ENCODE measurements at regions not wholly inside any gene's neighbourhood (a gene's known extent, or its start where the extent isn't known, plus 50 kb on each side); places are given as distances from the start of the nearest gene placed in this dataset.

GRCh38 chr10:33863352-33863751 lies 528.9 kb upstream of the NRP1 start:
- Histone ChIP-seq H3K27me3 (ENCODE audit: insufficient read depth, low read length, poor library complexity, severe bottlenecking) (peaks cover 96% of the 10 kb centered on the region), H3K9ac (ENCODE audit: low read depth, low read length, poor library complexity, severe bottlenecking) (no peak overlapping the region)
- TF ChIP-seq EZH2phosphoT487 (IDR thresholded peaks at IDR 0.05; ENCODE audit: borderline replicate concordance) (no peak), CTCF (conservative IDR thresholded peaks at IDR 0.05; ENCODE audit: low read length) (no peak)

GRCh38 chr10:33862536-33863105 lies 528.2 kb upstream of the NRP1 start:
- Histone ChIP-seq H2AFZ (ENCODE audit: low read length) (no peak overlapping the region), H3K9ac (ENCODE audit: low read depth, low read length, poor library complexity, severe bottlenecking) (no peak overlapping the region), H3K9me3 (ENCODE audit: insufficient read depth, low read depth, low read length) (no peaks in the 10 kb centered on the region), H3K9me2 (replicated peaks; ENCODE audit: low read depth, low read length) (no peaks in the 10 kb centered on the region), H3K4me3 (ENCODE audit: low read length, poor library complexity, severe bottlenecking) (no peak overlapping the region), H3K79me2 (ENCODE audit: insufficient read depth, low read length) (no peaks in the 10 kb centered on the region), H3K27me3 (ENCODE audit: insufficient read depth, low read length, poor library complexity, severe bottlenecking) (peaks cover 93% of the 10 kb centered on the region), H3K4me1 (ENCODE audit: insufficient read depth, low read length, poor library complexity, severe bottlenecking) (no peaks in the 10 kb centered on the region), H3K36me3 (ENCODE audit: insufficient read depth, low read length) (no peaks in the 10 kb centered on the region), H4K20me1 (ENCODE audit: insufficient read depth, low read length, poor library complexity, severe bottlenecking) (no peaks in the 10 kb centered on the region), H3F3A (ENCODE audit: low read depth) (no peaks in the 10 kb centered on the region), H3K4me2 (ENCODE audit: low read depth, low read length, poor library complexity, severe bottlenecking) (no peak overlapping the region)
- TF ChIP-seq CTCF (conservative IDR thresholded peaks at IDR 0.05; ENCODE audit: low read length) (no peak), EZH2phosphoT487 (IDR thresholded peaks at IDR 0.05; ENCODE audit: borderline replicate concordance) (no peak)

More at GRCh38 chr10:33863352-33863751, 528.9 kb upstream of the NRP1 start:
- Histone ChIP-seq H4K20me1 (ENCODE audit: insufficient read depth, low read length, poor library complexity, severe bottlenecking) (no peaks in the 10 kb centered on the region), H3K36me3 (ENCODE audit: insufficient read depth, low read length) (no peaks in the 10 kb centered on the region), H3K4me3 (ENCODE audit: low read length, poor library complexity, severe bottlenecking) (no peak overlapping the region), H3F3A (ENCODE audit: low read depth) (no peaks in the 10 kb centered on the region), H3K4me1 (ENCODE audit: insufficient read depth, low read length, poor library complexity, severe bottlenecking) (no peaks in the 10 kb centered on the region), H3K4me2 (ENCODE audit: low read depth, low read length, poor library complexity, severe bottlenecking) (no peak overlapping the region), H3K9me2 (replicated peaks; ENCODE audit: low read depth, low read length) (no peaks in the 10 kb centered on the region), H2AFZ (ENCODE audit: low read length) (no peak overlapping the region), H3K79me2 (ENCODE audit: insufficient read depth, low read length) (no peaks in the 10 kb centered on the region), H3K9me3 (ENCODE audit: insufficient read depth, low read depth, low read length) (no peaks in the 10 kb centered on the region)

GRCh38 chr10:33861833-33862232 lies 527.4 kb upstream of the NRP1 start:
- Histone ChIP-seq H3K79me2 (ENCODE audit: insufficient read depth, low read length) (no peaks in the 10 kb centered on the region), H3K27me3 (ENCODE audit: insufficient read depth, low read length, poor library complexity, severe bottlenecking) (peaks cover 85% of the 10 kb centered on the region), H2AFZ (ENCODE audit: low read length) (no peak overlapping the region), H4K20me1 (ENCODE audit: insufficient read depth, low read length, poor library complexity, severe bottlenecking) (no peaks in the 10 kb centered on the region), H3K9me3 (ENCODE audit: insufficient read depth, low read depth, low read length) (no peaks in the 10 kb centered on the region), H3K36me3 (ENCODE audit: insufficient read depth, low read length) (no peaks in the 10 kb centered on the region), H3K4me3 (ENCODE audit: low read length, poor library complexity, severe bottlenecking) (no peak overlapping the region), H3K9me2 (replicated peaks; ENCODE audit: low read depth, low read length) (no peaks in the 10 kb centered on the region), H3K4me2 (ENCODE audit: low read depth, low read length, poor library complexity, severe bottlenecking) (no peak overlapping the region), H3K9ac (ENCODE audit: low read depth, low read length, poor library complexity, severe bottlenecking) (no peak overlapping the region), H3F3A (ENCODE audit: low read depth) (no peaks in the 10 kb centered on the region), H3K4me1 (ENCODE audit: insufficient read depth, low read length, poor library complexity, severe bottlenecking) (no peaks in the 10 kb centered on the region)
- no peak for TF ChIP-seq EZH2phosphoT487 (IDR thresholded peaks at IDR 0.05; ENCODE audit: borderline replicate concordance)
- TF ChIP-seq CTCF (conservative IDR thresholded peaks at IDR 0.05; ENCODE audit: low read length): no peak
